ENCODE measurements at regions not wholly inside any gene's neighbourhood (a gene's known extent, or its start where the extent isn't known, plus 50 kb on each side); places are given as distances from the start of the nearest gene placed in this dataset.

DNA sequence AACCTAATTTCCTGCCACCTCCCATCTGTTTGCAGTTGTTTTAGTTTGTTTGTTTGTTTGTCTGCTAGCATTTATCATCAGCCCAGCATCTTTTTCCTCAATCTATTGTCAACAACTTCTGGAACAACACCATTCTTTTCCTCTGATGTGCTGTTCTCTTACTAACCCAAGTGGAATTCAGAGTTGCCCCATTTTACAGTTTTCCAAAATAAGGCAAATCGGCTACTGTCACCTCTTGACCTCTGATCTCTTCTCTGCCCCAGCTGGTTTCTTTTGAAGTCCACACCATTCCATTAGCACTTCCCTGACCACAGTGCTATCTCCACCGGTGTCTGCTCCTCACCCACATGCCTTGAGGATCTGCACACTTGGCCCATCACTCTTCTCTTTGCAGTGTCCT, 102.4 kb downstream of the EFNB2 start:
- no peak for DNase-seq

DNA sequence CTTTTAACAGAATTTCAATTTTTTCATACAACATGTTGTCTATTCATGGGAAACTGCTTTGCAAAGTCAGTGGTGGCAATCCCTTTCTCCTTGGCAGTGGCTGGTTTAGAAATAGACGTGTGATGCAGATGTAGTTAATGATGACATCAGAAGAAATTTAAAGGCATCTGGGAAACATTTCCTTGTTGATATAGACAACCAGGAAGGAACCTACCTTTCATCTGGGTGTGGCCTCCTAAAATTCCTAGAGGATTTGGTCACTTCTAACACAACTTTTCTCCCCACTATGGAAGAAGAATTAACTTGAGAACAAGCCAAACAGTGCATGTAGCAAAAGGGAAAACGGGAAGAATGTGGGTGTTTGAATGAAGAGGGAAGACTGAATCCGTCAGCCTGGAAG, 102.8 kb downstream of the EFNB2 start:
- DNase-seq = no peak

DNA sequence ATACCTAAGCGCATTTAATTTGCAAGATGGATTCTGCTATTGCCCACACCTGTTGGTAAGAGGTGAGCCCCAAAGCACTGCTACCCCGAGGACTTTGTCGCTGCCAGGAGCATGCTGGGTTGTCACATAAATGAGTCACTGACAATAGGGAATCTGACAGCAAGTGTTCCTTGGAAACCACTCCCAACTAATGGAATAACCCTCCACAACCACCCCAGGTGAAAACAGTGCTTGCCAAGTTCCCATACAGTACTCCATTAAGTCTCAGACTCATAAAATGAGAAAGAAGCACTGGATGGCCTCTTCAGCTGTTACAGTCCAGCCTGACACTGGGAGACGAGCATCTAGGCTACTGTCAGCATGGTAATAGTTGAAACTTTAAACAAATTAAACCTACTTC, 108.6 kb downstream of the EFNB2 start:
- DNase-seq = no peak

DNA sequence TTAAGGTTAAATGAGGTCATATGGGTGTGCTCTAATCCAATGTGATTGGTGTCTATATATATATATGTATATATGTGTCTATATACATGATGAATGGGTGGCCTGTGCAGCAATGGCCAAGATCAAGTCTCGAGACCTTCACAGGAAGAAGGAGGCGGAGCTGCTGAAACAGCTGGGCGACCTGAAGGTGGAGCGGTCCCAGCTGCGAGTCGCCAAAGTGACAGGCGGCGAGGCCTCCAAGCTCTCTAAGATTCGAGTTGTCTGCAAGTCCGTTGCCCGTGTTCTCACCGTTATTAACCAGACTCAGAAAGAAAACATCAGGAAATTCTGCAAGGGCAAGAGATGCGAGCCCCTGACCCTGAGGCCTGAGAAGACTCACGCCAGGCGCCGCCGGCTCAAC, 109.8 kb downstream of the EFNB2 start:
- DNase-seq = no peak

DNA sequence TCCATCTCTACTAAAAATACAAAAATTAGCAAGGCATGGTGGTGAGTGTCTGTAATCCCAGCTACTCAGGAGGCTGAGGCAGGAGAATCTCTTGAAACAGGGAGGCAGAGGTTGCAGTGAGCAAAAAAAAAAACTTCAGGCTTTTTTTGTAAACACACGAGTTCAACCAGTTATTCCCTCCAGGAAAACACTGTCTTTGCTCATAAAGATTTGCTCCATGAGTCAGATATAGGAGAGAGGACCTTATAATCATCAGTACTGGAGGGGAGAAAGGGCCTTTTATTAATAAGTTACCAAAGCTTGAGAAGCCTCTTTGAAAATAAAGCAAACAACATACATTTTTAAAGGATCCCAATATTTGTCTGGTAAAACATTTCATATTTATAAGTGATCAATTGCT, 110.7 kb downstream of the EFNB2 start:
- no peak for DNase-seq

DNA sequence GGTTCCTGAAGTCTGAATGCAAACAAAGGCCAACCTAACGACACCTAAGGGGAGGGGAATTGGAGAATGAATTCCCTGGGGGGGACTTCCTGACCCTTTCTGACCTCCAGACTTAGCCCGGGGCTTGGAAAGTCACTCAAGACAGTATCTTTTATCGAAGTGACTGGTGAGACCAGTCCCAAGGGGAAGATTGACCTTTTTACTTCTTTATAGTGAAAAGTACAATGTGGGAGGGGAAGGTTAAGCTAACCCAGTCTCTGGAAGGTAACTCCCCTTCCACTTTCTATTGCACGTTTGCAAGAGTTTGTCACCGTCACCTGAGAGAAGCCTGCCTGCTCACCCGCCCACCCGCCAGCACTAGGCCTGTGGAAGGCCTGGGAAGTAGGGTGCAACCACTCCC, 111.9 kb downstream of the EFNB2 start:
- DNase-seq = no peak

DNA sequence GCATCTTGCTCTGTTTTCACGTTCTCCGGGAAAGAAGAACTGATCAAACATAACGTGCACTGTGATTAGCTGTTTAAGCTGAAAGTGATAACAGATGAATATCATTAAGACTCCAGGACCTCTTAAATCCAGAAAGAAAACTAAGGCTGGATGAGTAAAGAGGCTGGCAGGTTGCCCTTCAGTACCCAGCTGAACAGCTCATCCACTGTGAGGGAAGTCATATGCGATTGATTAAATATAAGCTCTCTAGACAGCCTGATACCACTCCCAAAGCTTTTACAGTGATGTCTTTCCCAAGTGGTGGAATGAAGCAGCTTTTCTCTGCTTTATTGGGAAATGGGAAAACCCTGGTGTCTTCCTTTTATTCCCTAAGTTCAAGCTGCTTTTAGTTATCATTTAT, 116.9 kb downstream of the EFNB2 start:
- DNase-seq = no peak

DNA sequence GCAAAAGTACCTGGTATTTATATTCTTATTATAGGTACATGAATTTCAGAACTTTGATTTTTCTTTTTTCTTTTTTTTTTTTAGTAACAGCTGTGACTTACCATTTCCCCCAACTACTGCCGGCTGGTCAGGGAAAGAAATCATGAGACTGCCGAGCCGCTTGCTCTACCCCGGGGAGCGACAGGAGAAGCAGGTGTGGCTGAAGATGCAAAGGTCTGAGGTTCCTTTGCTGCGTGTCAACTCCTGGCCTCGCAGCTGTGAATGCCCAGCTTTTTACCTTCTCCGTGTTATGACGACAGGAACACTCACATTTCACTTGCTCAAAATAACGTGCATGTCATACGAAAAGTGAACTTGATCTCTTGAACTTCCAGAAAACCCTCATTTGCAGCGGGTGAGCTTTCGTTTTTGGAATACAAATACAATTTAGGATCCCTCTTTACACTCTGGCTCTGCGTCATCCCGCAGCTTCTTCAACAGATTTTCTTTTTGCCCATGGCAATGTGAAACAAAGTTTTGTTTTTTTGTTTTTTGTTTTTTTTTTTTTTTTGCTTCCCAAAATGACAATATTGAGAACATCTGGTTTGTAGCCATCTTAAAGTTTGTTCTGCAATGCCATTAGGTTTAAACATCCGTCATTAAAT, 117.9 kb downstream of the EFNB2 start:
- DNase-seq = no peak

DNA sequence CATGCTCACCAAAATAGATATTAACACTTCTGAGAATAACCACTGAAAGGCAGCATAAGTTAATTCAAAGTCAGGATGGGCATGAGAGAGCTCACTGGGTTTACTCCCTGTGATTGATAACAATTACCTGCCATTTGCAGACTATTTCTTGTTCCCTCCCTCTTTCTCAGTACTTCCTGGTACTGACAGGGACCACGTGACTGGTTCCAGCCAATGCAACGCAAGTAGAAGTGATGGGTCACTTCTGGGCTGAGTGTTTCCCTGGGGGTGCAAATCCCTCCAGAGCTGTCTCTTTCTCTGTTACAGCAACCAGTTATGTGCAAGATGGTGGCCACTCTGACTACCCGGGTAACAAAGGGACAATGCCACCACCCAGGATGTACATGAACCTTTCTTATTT, 118.8 kb downstream of the EFNB2 start:
- no peak for DNase-seq

DNA sequence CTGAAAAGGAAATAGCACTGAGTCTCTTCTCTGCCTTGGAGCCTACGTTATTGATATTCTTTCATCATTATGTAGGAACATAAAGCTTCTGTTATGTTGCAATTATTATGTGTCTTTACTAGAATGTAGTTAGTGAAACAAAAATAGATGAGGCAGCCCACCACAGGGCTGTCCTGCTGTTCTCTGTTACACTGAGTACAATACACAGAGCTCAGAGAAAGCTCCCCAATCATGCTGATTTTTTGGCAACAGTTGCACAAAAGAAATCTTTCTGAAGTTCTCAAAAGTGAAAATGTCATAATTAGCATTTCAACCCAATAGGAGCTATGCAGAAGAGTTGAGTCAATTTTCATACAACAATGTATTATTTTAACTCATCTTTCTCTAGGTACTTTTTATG, 119.5 kb downstream of the EFNB2 start:
- no peak for DNase-seq

DNA sequence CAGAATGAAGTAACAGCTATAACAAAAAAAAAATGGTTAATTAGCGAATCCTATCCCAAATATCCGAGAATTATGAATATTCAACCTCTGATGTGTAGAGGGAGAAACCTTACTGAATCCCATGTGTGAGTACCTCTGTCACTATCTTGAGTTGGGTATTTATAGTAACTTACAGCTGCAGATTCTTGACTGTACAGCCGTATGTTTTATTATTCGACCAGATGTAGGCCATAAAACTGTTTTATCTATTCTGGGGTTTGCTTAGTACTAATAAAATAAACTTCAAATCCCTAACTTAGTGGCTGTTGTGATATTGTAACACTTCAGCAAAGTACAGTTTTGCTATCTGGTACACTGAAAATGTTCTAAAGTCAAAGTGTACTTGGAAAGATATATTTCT, 120.0 kb downstream of the EFNB2 start:
- no peak for DNase-seq

DNA sequence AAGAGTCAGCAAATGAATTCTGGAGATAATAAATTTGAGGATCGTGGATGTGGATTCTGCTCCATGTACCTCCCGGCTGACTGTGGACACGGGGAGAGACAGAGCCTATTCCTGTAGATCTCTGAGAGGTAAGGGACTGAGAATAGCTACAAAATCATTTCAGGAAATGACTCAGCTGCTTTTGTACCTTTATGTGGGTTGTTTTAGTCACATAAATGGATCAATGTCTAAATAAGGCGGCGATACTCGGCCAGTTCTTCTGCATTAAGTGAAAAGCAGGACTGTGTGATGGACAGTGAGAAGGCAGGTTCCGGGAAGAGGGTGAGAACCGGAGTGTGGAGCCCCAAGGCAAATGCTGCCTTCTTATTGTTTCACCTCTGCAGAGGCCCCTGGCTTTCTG, 128.1 kb downstream of the EFNB2 start:
- no peak for DNase-seq

DNA sequence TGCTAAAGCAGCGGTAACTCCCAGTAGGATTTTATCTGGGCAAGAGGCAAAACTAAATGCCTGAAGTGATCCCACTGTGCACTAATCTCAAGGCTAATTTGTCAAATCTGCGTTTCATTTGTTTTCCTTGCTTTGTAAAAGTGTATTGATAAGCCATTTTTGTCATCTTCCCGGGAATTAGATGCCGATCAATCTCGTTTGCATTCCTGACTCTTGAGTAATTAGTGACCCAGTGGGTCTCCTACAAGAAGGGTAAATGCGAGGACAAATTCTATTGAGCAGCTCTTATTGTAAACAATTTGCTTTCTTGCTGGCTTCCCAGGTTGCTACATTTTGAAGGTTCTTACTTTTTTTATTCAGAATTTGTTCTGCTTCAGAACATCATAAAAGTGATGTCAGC, 129.7 kb downstream of the EFNB2 start:
- DNase-seq = no peak

DNA sequence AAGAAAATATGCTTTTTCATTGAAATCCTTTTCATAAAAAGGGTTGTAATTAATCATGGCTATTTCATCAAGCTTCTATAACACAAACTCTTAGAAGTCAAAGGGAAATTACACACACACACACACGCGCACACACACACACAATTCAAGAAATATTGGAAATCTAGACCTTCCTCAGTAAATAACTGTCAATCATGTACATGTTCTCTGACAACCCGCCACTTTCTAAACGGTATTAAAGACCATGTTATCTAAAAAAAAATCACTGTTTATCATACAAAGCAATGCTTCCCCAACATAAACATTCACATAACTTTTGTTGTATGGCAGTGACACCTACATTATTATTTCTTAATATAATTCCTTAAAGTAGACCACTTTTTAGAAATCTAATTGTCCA, 132.2 kb downstream of the EFNB2 start:
- no peak for DNase-seq

DNA sequence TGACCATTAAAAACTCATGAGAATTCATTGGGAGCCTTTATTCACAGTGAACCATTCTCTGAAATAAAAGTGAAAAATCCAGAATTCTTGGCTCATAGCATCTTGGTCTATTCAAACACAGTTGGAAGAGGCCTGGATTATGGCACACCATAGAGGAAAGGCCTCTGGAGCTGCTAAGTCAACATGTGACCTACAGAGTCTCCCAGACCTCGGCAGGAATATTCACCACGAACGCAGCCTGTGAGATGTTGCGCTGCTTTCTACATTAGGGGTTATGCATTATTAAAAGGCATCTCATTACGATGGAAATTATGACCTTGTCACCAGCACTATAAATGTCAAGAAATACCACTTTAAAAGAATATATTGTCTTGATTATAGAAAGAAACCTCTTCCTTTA, 132.6 kb downstream of the EFNB2 start:
- DNase-seq = no peak

DNA sequence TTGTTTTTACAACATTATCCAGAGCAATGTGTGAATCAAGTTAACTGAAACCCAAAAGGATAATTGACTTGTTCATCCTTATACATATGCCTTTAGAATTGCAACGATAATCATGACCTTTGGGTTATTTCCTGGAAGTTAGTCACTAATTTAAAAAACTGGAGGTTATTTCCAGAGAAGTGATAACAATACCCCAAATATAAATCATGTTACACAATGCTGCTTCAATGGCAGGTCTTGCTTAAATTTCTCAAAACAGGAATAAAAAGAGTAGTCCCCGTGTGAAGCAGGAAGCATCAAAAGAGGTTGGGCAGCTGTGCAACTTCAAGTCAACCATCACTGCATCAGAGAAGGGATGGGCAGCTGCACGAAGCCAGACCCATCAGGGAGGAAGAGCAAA, 134.4 kb downstream of the EFNB2 start:
- no peak for DNase-seq

DNA sequence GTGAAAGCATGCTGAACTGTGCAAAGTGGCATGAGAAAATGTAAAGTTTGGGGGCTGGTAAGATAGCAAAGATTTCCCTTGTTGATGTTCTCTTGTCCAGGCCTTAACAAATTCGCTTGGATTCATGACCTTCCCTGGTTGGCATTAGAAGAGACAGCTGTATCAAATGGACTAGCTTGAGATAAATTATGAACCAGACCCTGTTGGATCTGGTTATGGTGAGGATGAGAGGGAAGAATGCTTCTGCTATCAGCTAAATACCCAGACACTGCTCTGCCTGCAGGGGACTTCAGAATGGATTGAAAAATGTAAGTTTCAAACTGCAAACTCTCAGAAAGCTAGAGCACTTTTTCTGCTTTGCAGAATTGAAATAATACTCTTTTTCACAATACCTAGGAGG, 135.2 kb downstream of the EFNB2 start:
- no peak for DNase-seq

DNA sequence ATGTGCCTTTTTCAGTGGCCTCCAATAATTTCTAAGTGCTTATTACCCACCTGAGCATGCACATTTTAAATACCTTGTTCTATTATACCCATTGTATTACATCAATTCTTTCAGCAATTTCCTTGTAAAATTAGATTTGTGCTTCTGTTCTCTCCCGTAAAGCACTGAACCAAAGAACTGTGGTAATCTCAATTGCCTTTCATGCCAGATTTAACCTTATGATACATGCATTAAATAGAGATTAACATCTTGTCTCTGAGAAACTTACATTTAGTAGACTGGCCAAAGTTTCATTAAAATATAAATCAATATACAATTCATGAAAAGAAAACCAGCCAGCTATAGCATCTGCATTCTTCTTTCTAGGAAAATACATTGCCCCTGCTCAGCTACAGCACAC, 137.2 kb downstream of the EFNB2 start:
- DNase-seq = no peak

DNA sequence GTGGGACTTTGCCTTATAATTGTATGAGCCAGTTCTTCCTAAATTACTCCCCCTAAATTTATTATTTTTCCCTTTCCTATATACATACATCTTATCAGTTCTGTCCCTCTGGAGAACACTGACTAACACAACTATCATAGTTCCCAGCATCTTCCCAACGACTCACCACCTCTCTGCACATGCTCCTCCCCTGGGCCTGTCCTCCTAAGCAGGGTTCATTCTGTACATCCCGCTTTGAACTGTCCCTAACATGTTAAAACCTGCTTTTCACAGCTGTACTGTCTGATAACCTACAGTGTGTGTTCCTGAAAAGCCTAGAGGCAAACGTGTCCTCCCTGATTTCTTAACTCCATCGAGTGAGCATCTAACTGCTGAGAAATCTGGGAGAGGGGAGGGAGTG, 141.7 kb downstream of the EFNB2 start:
- DNase-seq = no peak

DNA sequence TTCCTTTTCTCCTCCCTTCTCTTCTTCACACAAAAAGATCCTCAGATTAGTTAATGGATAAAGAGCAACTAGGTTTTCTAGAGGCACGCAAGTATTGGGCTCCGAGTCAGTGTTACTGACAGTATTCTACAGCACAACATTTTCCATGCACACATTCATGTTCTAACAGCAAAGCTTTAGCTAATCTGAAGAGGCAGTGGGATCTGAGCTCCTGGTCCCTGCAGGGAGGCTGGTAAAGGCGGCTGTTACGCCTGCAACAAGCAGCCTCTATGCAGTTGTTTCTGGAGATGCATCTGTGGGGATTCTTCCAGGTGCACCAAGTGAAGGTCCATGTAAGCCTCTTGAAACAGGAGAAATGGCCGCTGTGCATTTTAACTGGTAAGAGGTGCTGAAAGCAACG, 143.8 kb downstream of the EFNB2 start:
- no peak for DNase-seq

DNA sequence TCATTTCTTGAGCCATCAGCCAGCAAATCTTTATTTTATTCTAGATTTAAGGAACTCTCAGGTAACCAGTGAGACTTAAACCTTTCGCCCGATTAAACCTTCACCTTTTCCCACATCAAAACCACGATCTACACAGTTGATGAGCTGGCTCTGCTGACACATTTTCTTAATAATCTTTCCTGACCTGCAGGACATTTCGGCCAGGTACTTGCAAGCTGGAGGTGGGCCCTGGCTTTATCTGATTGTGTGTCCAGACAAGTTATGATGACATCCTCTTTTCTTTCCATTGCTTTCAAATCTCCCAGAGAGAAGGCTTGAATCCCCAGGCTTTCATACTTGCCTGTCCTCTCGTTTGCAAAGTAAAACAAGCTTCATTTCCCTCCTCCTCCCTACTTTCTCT, 144.2 kb downstream of the EFNB2 start:
- DNase-seq = no peak

DNA sequence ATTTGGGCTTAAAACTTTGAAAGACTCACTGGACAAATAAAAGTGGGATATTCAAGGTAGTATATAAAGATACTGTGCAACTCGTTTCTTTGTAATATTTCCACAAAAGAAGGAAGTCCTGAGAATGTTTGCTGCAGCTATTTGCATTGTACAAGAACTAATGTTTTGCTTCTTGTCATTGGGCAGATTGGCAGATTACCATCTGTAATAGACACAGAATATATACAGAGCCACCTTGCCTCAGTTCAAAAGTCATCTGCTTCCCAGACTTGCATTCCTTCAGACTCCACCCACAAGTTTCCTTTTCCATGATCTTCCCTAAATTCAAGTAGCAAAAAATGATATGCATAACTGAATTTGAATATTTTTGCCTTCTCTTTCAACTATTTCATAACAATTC, 145.1 kb downstream of the EFNB2 start:
- DNase-seq = no peak

DNA sequence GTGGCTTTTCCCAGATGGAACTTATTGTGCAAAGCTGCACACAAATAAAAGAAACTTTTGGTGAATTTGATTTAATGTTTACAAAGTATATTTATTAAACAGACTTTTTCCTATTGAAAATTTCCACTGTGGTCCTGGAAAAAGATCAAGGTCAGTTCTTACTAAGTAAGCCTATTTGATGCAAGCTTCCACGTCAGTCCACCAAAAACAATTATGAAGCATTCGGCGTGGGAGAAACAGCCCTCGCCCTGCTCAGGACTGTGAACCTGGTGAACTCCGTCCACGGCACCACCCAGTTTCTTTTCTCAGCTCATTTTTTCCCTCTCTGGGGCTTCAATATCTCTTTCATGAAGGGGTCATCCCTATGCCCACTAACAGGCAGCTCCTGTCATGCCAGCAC, 149.8 kb downstream of the EFNB2 start:
- no peak for DNase-seq

DNA sequence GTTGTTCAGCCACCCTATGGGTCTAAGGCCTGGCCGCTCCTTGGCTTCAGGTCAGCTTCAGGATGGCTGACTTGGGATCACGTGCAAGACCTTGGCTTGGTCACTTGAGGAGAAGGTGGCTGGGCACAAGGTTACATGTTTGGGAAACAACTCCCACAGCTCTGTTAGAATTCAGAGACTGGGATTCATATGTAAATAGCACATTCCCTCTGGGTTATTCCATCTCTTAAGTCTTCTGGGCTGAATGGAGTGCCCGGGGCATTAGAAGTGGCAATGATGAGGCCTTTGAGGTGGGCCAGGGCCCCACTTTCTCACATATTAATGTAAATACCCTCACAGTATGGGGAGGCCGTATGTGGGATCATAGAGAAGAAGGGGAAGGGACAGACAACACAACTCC, 150.9 kb downstream of the EFNB2 start:
- no peak for DNase-seq

DNA sequence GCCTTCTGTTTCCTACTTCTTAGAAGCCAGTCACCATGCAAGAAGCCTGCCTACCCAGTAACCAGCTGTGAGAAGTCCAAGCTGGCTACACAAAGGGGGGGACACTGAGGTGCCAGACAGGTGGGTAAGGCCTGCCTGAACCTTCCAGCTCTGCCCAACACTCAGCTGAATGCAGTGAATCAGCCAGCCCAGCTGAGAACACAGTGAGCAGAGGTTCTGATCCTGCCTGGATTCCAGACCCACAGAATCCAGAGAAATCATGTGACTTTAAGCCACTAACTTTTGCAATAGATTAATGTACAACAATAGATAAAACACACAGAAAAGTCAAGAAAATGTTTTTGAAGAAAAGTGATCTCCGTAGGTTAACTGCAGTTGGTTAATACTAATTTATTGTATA, 151.7 kb downstream of the EFNB2 start:
- no peak for DNase-seq

DNA sequence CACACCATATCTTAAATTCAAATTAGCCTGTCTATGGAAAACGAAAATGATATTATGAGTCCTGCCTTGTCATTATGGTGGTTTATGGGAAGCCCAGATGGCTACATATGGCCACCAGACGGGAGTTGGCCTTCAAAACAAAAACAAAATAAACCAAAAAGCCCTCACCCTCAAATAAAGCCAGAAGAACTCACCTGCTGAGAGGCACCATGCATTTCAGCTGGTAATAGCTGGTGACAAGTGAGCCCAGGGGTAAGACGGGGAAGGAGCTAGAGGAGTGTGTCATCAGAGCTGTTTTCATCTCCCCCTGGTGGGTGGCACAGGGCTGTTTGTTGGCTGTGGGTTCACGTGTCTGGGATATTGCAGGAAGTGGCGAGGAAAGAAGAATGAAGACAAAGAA, 152.9 kb downstream of the EFNB2 start:
- no peak for DNase-seq
